HAP-1 (cell line): ENCODE measurements at regions not wholly inside any gene's neighbourhood (a gene's known extent, or its start where the extent isn't known, plus 50 kb on each side); places are given as distances from the start of the nearest gene placed in this dataset.

Source experiments
- DNase-seq, 2 experiments: peaks; one replicate each; pipeline ENCODE4 v3.0.0-alpha.2; 2016 to 2020; ENCODE audit warnings: low spot score in 2 of 2
- H3K27me3 ChIP-seq: fragments of 250-450 bp; sonication (Bioruptor Pico); 2 replicates; pipeline ENCODE4 v1.5.1; 2020; ENCODE audit warnings: low read depth, mild to moderate bottlenecking, moderate library complexity
- H3K36me3 ChIP-seq: fragments of 250-450 bp; sonication (Bioruptor Pico); replicated peaks from 2 replicates; pipeline ENCODE4 v1.5.1; 2020; ENCODE audit warnings: mild to moderate bottlenecking
- H3K4me1 ChIP-seq: fragments of 250-450 bp; sonication (Bioruptor Pico); 2 replicates; pipeline ENCODE4 v1.5.1; 2020; ENCODE audit warnings: mild to moderate bottlenecking
- H3K4me3 ChIP-seq: fragments of 250-450 bp; sonication (Bioruptor Pico); 2 replicates; pipeline ENCODE4 v1.5.1; 2020; ENCODE audit warnings: mild to moderate bottlenecking, moderate library complexity
- H3K9me3 ChIP-seq: fragments of 250-450 bp; sonication (Bioruptor Pico); 2 replicates; pipeline ENCODE4 v1.5.1; 2020; ENCODE audit warnings: mild to moderate bottlenecking, moderate library complexity
- in situ Hi-C: fragments of 300-500 bp; cut with MboI; formaldehyde crosslinking; loops from 3 replicates; pipeline ENCODE4 v1.14.3; 2020; ENCODE audit warnings: low sequenced_read_pairs, inconsistent platforms, mixed read lengths

- in situ Hi-C loops: loop anchor here (5.0 kb wide), 1 partner anchor 243 kb away; no protein-coding TSS in a partner anchor
- no peaks in the 10 kb centered on the region for H3K4me1 ChIP-seq
- no peaks in the 10 kb centered on the region for H3K9me3 ChIP-seq
- no peaks in the 10 kb centered on the region for H3K36me3 ChIP-seq
- no peak for DNase-seq
- H3K27me3 ChIP-seq: no peaks in the 10 kb centered on the region
- no peak overlapping the region for H3K4me3 ChIP-seq
Measured at GRCh38 chr9:105168870-105169319, 75.6 kb upstream of the SLC44A1 start.

GRCh38 chr9:105171076-105171475, 73.4 kb upstream of the SLC44A1 start:
- in situ Hi-C loops: no loop called here
- Histone ChIP-seq H3K27me3 (no peaks in the 10 kb centered on the region), H3K4me3 (no peak overlapping the region), H3K36me3 (no peaks in the 10 kb centered on the region), H3K9me3 (no peaks in the 10 kb centered on the region), H3K4me1 (no peaks in the 10 kb centered on the region)
- DNase-seq: no peak

GRCh38 chr9:105171589-105171988, 72.9 kb upstream of the SLC44A1 start:
- Histone ChIP-seq H3K4me1 (no peaks in the 10 kb centered on the region), H3K27me3 (no peaks in the 10 kb centered on the region), H3K9me3 (no peaks in the 10 kb centered on the region), H3K4me3 (no peak overlapping the region), H3K36me3 (no peaks in the 10 kb centered on the region)
- DNase-seq: no peak
- in situ Hi-C loops: no loop called here

DNA sequence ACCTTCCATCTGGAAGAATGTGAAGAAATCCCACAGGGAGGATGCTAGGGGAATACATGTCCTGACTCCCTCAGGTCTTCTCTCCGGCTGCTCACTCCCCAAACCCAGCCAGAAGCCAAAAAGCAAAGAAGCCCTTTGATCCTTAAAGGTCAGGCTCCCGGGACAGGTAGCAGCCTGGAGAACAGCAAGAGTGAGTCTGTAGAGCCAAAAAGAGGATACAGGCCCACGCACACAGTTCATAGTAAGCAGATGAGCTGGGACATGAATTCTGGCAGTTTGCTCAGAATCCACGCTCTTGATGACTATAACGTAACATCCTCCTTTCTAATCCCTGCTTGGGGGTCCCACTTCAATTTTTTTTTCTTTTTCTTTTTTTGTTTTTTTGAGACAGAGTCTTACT, 72.0 kb upstream of the SLC44A1 start:
- H3K4me3 ChIP-seq: no peak overlapping the region
- H3K9me3 ChIP-seq: no peaks in the 10 kb centered on the region
- no peak for DNase-seq
- in situ Hi-C loops: no loop called here
- H3K4me1 ChIP-seq: no peaks in the 10 kb centered on the region
- no peaks in the 10 kb centered on the region for H3K36me3 ChIP-seq
- no peaks in the 10 kb centered on the region for H3K27me3 ChIP-seq

GRCh38 chr9:105173306-105173705, 71.1 kb upstream of the SLC44A1 start:
- no peaks in the 10 kb centered on the region for H3K4me1 ChIP-seq
- no peak for DNase-seq
- H3K9me3 ChIP-seq: no peaks in the 10 kb centered on the region
- H3K4me3 ChIP-seq: no peak overlapping the region
- in situ Hi-C loops: no loop called here
- no peaks in the 10 kb centered on the region for H3K36me3 ChIP-seq
- H3K27me3 ChIP-seq: no peaks in the 10 kb centered on the region

GRCh38 chr9:105173826-105174225, 70.6 kb upstream of the SLC44A1 start:
- H3K9me3 ChIP-seq: no peaks in the 10 kb centered on the region
- no peaks in the 10 kb centered on the region for H3K27me3 ChIP-seq
- in situ Hi-C loops: no loop called here
- no peaks in the 10 kb centered on the region for H3K4me1 ChIP-seq
- no peak overlapping the region for H3K4me3 ChIP-seq
- no peaks in the 10 kb centered on the region for H3K36me3 ChIP-seq
- no peak for DNase-seq

GRCh38 chr9:105176194-105176593, 68.3 kb upstream of the SLC44A1 start:
- H3K36me3 ChIP-seq: no peaks in the 10 kb centered on the region
- in situ Hi-C loops: no loop called here
- no peaks in the 10 kb centered on the region for H3K9me3 ChIP-seq
- no peak for DNase-seq
- H3K27me3 ChIP-seq: no peaks in the 10 kb centered on the region
- no peaks in the 10 kb centered on the region for H3K4me1 ChIP-seq
- no peak overlapping the region for H3K4me3 ChIP-seq

DNA sequence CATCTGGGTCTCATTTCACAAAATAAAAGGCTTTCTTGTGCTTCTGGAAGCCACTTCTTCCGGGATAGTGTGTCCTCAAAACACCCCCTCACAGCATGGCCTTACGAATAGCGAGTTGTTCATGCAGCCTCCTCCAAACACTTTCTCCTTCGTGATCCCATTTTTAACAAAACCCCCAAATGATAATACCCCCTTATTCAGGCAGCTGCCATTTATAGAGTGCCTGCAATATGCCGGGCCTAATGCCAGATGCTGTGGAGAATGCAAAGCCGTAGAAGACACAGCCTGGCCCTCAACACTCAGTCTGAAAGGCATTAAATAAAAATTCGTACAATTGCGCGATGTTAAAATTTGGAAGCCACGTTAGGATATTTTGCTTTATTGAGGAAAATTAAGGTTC, 66.4 kb upstream of the SLC44A1 start:
- no peak for DNase-seq
- Histone ChIP-seq H3K4me3 (no peak overlapping the region), H3K27me3 (no peaks in the 10 kb centered on the region), H3K4me1 (no peaks in the 10 kb centered on the region), H3K9me3 (no peaks in the 10 kb centered on the region), H3K36me3 (no peaks in the 10 kb centered on the region)
- in situ Hi-C loops: no loop called here

- H3K4me1 ChIP-seq: no peaks in the 10 kb centered on the region
- H3K4me3 ChIP-seq: no peak overlapping the region
- no peaks in the 10 kb centered on the region for H3K27me3 ChIP-seq
- no peaks in the 10 kb centered on the region for H3K9me3 ChIP-seq
- no peaks in the 10 kb centered on the region for H3K36me3 ChIP-seq
- no peak for DNase-seq
- in situ Hi-C loops: no loop called here
Measured at GRCh38 chr9:105187781-105188180, 56.7 kb upstream of the SLC44A1 start.

DNA sequence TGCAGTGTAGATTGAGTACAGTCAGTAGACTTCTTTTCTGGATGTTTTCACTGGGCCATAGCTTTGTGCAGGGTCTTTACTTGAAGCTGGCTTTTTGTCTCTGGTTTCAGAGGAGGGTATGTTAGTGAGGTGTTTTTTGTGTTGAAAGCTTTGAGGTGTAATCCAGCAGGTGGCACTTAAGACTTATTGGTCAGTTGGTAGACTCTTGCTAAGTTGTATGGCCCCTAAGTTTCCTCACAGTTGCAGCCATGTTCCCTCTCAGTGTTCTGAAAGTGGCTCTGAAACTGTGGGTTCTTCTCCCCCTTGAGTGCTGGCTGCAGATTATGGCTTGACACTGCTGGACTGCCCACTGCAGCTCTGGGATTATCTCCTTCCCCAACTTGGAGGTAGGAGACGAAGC, 55.7 kb upstream of the SLC44A1 start:
- Histone ChIP-seq H3K36me3 (no peaks in the 10 kb centered on the region), H3K27me3 (no peaks in the 10 kb centered on the region), H3K9me3 (no peaks in the 10 kb centered on the region), H3K4me3 (no peak overlapping the region), H3K4me1 (no peaks in the 10 kb centered on the region)
- in situ Hi-C loops: no loop called here
- DNase-seq: no peak

DNA sequence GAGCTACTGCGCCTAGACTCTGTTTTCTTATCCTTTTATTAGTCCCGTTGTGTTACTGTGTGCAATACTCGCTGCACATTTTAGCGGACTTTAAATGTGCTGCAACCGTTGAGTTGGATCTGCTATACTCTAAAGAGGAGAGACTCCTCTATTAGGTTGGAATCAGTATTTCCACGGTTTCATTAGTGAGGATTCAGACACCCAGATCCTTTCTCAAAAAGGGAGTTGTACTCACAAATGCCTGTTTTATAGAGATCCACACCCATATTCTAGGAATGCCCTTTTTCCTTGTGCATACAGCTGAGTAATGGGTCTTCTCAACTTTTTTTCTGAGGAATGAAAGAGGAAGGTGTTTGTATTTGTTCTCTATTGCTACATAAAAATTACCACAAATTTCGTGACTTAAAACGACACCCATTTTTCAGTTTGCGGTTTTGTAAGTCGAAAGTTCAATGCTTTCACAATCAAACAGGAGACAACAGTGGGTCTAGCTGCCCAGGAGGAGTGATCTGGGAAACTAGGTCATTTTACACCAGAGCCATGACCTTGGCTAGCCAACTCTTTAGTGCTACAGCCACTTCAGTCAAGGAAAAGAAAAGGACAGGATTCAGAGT, 52.8 kb upstream of the SLC44A1 start:
- DNase-seq: no peak
- Histone ChIP-seq H3K9me3 (no peaks in the 10 kb centered on the region), H3K4me3 (no peak overlapping the region)

DNA sequence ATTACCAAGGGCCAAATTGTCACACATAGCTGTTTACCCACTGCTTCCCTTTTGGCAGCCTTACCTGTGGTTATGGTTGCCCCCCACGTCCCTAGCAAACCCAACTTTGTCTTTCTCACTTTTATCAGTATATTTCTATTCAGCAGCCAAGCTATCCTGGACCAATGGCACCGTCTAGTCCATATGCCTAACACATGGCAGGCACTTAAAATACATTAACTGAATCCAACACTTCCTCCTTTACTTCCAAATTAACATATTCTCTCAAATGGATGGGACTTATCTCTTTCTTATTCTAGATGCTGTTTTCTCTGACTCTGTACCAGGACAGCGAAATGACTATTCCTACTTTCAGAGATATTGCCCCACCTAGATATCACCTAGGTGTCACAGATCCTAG, 50.9 kb upstream of the SLC44A1 start:
- in situ Hi-C loops: no loop called here
- H3K36me3 ChIP-seq: no peaks in the 10 kb centered on the region

More for the DNA sequence above, 52.8 kb upstream of the SLC44A1 start:
- in situ Hi-C loops: no loop called here
- H3K27me3 ChIP-seq: no peaks in the 10 kb centered on the region
- H3K36me3 ChIP-seq: no peaks in the 10 kb centered on the region
- H3K4me1 ChIP-seq: no peaks in the 10 kb centered on the region

DNA sequence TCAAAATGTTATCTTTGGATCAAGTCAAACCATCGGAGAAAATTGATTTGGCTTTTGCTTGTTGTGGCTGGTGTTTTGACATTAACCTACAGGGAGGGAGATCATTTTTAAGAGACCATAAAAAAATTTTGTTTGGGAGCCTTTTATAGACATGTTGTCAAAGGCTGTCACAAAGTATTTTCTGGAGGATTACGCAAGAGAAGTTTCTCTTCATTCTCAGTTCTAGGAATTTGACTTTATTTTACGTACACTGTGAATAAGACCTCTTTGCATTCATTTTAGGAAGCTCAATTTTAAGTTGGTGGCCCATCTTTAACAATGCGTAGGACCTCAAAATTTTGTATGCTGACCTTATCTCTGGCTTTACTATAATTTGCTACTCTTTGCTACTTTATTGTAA, 50.2 kb upstream of the SLC44A1 start:
- DNase-seq: no peak
- no peaks in the 10 kb centered on the region for H3K27me3 ChIP-seq
- no peaks in the 10 kb centered on the region for H3K9me3 ChIP-seq
- no peak overlapping the region for H3K4me3 ChIP-seq
- no peaks in the 10 kb centered on the region for H3K4me1 ChIP-seq
- H3K36me3 ChIP-seq: no peaks in the 10 kb centered on the region
- in situ Hi-C loops: no loop called here

More for the DNA sequence above, 50.9 kb upstream of the SLC44A1 start:
- no peak for DNase-seq
- Histone ChIP-seq H3K27me3 (no peaks in the 10 kb centered on the region), H3K9me3 (no peaks in the 10 kb centered on the region), H3K4me1 (no peaks in the 10 kb centered on the region), H3K4me3 (no peak overlapping the region)
